ENCODE measurements at regions not wholly inside any gene's neighbourhood (a gene's known extent, or its start where the extent isn't known, plus 50 kb on each side); places are given as distances from the start of the nearest gene placed in this dataset.

DNA sequence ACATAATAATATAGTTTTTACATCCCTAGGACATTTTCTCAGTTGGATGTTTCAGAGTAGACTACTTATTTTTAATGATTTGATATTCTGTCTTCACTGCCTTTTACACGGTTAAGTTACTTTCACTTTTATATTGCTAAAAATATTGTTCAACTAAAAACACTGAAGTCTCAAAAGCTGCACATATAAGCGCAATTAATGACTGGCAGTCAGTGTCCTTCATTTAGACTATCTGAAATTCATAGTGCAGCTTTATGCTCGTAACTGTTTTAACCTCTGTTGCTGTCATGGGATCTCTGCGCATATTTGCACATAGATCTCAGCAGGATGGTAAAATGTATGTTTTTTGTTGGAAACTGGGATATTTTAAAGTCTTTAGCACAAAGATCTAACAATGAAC, 864.3 kb downstream of the SLITRK6 start:
- ChIA-PET POLR2A (no interaction called here), CTCF (no interaction called here)
- Mint-ChIP-seq H3K27ac (no peak overlapping the region), H3K9me3 (no peaks in the 10 kb centered on the region), H3K27me3 (ENCODE audit: low read depth) (no peaks in the 10 kb centered on the region), H3K4me3 (no peak overlapping the region), H3K4me1 (no peaks in the 10 kb centered on the region), H3K36me3 (no peaks in the 10 kb centered on the region)
- no peak for ATAC-seq
- no peak for DNase-seq (ENCODE audit: low spot score)
- TF ChIP-seq, protein P1, sequence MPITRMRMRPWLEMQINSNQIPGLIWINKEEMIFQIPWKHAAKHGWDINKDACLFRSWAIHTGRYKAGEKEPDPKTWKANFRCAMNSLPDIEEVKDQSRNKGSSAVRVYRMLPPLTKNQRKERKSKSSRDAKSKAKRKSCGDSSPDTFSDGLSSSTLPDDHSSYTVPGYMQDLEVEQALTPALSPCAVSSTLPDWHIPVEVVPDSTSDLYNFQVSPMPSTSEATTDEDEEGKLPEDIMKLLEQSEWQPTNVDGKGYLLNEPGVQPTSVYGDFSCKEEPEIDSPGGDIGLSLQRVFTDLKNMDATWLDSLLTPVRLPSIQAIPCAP (CRISPR knock-in tag; IDR thresholded peaks at IDR 0.05) = no peak
- TF ChIP-seq RELA (CRISPR knock-in tag; IDR thresholded peaks at IDR 0.05; ENCODE audit: borderline replicate concordance) (no peak), FOXP1 (CRISPR knock-in tag; IDR thresholded peaks at IDR 0.05; ENCODE audit: borderline replicate concordance) (no peak), NFE2L1 (CRISPR knock-in tag; IDR thresholded peaks at IDR 0.05) (no peak), NR3C1 (CRISPR knock-in tag; conservative IDR thresholded peaks at IDR 0.05; ENCODE audit: low read depth) (no peak), TCF7 (CRISPR knock-in tag; IDR thresholded peaks at IDR 0.05; ENCODE audit: low read depth) (no peak), ESRRA (CRISPR knock-in tag; IDR thresholded peaks at IDR 0.05; ENCODE audit: borderline replicate concordance) (no peak), NFATC4 (CRISPR knock-in tag; IDR thresholded peaks at IDR 0.05) (no peak), ATF1 (CRISPR knock-in tag; IDR thresholded peaks at IDR 0.05) (no peak), IRF2 (CRISPR knock-in tag; IDR thresholded peaks at IDR 0.05; ENCODE audit: borderline replicate concordance, low read depth) (no peak), JUN (CRISPR knock-in tag; IDR thresholded peaks at IDR 0.05) (no peak)
- TF ChIP-seq, protein P2, sequence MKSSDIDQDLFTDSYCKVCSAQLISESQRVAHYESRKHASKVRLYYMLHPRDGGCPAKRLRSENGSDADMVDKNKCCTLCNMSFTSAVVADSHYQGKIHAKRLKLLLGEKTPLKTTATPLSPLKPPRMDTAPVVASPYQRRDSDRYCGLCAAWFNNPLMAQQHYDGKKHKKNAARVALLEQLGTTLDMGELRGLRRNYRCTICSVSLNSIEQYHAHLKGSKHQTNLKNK (CRISPR knock-in tag; IDR thresholded peaks at IDR 0.05) = no peak
- TF ChIP-seq, protein P3, sequence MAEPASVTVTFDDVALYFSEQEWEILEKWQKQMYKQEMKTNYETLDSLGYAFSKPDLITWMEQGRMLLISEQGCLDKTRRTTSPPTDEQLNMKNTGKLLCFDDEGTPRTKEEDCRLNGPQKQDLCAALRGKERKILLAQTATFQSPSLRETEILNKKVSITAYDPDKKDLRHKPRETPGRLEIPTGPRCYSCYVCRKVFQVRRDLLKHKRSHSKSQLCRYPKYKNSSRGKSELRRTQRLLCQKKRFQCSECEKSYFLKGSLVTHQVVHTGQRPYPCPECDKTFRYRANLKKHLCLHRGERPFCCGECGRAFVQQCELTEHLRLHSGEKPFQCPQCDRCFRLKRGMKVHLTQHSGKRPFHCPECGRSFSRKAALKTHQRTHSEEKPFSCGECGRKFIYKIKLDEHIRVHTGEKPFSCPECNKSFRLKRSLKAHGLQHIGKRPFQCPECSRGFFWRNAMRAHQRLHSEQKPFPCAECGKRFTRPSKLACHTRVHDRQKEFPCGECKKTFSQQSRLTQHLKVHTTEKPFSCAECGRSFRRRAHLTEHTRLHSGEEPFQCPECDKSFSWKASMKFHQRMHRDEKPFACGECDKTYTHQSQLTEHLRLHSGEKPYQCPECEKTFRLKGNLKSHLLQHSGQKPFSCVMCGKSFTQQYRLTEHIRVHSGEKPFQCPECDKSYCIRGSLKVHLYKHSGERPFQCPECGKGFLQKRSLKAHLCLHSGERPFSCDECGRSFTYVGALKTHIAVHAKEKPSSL (CRISPR knock-in tag; conservative IDR thresholded peaks at IDR 0.05) = no peak

DNA sequence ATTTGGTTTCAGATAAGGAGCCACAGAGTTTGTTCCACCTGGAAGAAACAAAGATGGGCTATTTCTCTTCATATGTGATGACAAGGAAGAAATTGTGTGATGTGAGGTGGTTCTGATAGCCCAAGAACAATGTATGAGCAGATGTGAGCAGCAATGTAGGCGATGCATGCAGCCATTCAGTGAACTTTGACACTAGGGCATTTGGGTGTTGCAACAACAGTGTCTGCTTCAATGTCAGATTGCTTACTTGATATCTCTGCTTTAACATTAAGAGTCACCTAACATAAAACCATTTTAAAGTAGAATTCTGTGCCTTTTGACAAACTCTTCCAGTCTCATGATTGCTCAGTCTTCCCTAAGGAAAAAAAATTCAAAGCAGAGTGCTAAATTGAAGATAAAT, 865.4 kb downstream of the SLITRK6 start:
- H3K4me3 Mint-ChIP-seq = no peak overlapping the region
- no peaks in the 10 kb centered on the region; the same call in 1 of the 2 replicates for H3K9me3 Mint-ChIP-seq
- DNase-seq (ENCODE audit: low spot score) (no peak), ATAC-seq (no peak)
- no peak overlapping the region for H3K27ac Mint-ChIP-seq
- ChIA-PET POLR2A (no interaction called here), CTCF (no interaction called here)
- H3K27me3 Mint-ChIP-seq (ENCODE audit: low read depth) = no peaks in the 10 kb centered on the region
- no peaks in the 10 kb centered on the region for H3K36me3 Mint-ChIP-seq
- no peaks in the 10 kb centered on the region for H3K4me1 Mint-ChIP-seq
- TF ChIP-seq, protein P4, sequence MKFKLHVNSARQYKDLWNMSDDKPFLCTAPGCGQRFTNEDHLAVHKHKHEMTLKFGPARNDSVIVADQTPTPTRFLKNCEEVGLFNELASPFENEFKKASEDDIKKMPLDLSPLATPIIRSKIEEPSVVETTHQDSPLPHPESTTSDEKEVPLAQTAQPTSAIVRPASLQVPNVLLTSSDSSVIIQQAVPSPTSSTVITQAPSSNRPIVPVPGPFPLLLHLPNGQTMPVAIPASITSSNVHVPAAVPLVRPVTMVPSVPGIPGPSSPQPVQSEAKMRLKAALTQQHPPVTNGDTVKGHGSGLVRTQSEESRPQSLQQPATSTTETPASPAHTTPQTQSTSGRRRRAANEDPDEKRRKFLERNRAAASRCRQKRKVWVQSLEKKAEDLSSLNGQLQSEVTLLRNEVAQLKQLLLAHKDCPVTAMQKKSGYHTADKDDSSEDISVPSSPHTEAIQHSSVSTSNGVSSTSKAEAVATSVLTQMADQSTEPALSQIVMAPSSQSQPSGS (CRISPR knock-in tag; IDR thresholded peaks at IDR 0.05; ENCODE audit: borderline replicate concordance, low read depth) = no peak
- TF ChIP-seq RELA (CRISPR knock-in tag; IDR thresholded peaks at IDR 0.05; ENCODE audit: borderline replicate concordance) (no peak), SP1 (CRISPR knock-in tag; conservative IDR thresholded peaks at IDR 0.05) (no peak), NFYB (CRISPR knock-in tag; conservative IDR thresholded peaks at IDR 0.05; ENCODE audit: low read depth) (no peak), ZNF232 (CRISPR knock-in tag; IDR thresholded peaks at IDR 0.05) (no peak), CREM (CRISPR knock-in tag; IDR thresholded peaks at IDR 0.05) (no peak)
- TF ChIP-seq, protein P5, sequence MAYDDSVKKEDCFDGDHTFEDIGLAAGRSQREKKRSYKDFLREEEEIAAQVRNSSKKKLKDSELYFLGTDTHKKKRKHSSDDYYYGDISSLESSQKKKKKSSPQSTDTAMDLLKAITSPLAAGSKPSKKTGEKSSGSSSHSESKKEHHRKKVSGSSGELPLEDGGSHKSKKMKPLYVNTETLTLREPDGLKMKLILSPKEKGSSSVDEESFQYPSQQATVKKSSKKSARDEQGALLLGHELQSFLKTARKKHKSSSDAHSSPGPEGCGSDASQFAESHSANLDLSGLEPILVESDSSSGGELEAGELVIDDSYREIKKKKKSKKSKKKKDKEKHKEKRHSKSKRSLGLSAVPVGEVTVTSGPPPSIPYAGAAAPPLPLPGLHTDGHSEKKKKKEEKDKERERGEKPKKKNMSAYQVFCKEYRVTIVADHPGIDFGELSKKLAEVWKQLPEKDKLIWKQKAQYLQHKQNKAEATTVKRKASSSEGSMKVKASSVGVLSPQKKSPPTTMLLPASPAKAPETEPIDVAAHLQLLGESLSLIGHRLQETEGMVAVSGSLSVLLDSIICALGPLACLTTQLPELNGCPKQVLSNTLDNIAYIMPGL (CRISPR knock-in tag; IDR thresholded peaks at IDR 0.05) = no peak
- TF ChIP-seq, protein P6, sequence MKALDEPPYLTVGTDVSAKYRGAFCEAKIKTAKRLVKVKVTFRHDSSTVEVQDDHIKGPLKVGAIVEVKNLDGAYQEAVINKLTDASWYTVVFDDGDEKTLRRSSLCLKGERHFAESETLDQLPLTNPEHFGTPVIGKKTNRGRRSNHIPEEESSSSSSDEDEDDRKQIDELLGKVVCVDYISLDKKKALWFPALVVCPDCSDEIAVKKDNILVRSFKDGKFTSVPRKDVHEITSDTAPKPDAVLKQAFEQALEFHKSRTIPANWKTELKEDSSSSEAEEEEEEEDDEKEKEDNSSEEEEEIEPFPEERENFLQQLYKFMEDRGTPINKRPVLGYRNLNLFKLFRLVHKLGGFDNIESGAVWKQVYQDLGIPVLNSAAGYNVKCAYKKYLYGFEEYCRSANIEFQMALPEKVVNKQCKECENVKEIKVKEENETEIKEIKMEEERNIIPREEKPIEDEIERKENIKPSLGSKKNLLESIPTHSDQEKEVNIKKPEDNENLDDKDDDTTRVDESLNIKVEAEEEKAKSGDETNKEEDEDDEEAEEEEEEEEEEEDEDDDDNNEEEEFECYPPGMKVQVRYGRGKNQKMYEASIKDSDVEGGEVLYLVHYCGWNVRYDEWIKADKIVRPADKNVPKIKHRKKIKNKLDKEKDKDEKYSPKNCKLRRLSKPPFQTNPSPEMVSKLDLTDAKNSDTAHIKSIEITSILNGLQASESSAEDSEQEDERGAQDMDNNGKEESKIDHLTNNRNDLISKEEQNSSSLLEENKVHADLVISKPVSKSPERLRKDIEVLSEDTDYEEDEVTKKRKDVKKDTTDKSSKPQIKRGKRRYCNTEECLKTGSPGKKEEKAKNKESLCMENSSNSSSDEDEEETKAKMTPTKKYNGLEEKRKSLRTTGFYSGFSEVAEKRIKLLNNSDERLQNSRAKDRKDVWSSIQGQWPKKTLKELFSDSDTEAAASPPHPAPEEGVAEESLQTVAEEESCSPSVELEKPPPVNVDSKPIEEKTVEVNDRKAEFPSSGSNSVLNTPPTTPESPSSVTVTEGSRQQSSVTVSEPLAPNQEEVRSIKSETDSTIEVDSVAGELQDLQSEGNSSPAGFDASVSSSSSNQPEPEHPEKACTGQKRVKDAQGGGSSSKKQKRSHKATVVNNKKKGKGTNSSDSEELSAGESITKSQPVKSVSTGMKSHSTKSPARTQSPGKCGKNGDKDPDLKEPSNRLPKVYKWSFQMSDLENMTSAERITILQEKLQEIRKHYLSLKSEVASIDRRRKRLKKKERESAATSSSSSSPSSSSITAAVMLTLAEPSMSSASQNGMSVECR (CRISPR knock-in tag; IDR thresholded peaks at IDR 0.05; ENCODE audit: borderline replicate concordance) = no peak
- TF ChIP-seq, protein P7, sequence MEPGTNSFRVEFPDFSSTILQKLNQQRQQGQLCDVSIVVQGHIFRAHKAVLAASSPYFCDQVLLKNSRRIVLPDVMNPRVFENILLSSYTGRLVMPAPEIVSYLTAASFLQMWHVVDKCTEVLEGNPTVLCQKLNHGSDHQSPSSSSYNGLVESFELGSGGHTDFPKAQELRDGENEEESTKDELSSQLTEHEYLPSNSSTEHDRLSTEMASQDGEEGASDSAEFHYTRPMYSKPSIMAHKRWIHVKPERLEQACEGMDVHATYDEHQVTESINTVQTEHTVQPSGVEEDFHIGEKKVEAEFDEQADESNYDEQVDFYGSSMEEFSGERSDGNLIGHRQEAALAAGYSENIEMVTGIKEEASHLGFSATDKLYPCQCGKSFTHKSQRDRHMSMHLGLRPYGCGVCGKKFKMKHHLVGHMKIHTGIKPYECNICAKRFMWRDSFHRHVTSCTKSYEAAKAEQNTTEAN (CRISPR knock-in tag; IDR thresholded peaks at IDR 0.05) = no peak
- TF ChIP-seq, protein P8, sequence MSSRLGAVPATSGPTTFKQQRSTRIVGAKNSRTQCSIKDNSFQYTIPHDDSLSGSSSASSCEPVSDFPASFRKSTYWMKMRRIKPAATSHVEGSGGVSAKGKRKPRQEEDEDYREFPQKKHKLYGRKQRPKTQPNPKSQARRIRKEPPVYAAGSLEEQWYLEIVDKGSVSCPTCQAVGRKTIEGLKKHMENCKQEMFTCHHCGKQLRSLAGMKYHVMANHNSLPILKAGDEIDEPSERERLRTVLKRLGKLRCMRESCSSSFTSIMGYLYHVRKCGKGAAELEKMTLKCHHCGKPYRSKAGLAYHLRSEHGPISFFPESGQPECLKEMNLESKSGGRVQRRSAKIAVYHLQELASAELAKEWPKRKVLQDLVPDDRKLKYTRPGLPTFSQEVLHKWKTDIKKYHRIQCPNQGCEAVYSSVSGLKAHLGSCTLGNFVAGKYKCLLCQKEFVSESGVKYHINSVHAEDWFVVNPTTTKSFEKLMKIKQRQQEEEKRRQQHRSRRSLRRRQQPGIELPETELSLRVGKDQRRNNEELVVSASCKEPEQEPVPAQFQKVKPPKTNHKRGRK (CRISPR knock-in tag; IDR thresholded peaks at IDR 0.05; ENCODE audit: borderline replicate concordance) = no peak
